HepG2 (cell line): ENCODE measurements at regions not wholly inside any gene's neighbourhood (a gene's known extent, or its start where the extent isn't known, plus 50 kb on each side); places are given as distances from the start of the nearest gene placed in this dataset.

Experiments used
- CTCF ChIP-seq: sonication (generic); formaldehyde crosslinking; IDR thresholded peaks from 2 replicates; pipeline ENCODE4 v1.5.0; 2020; ENCODE audit warnings: mild to moderate bottlenecking, missing genetic modification reagents, moderate library complexity
- MAFF ChIP-seq: IDR thresholded peaks from 2 replicates; pipeline ENCODE4 v1.6.1; 2011; ENCODE audit warnings: low read depth, low read length, improper control_type of control experiment
- MBD4 ChIP-seq: IDR thresholded peaks from 2 replicates; pipeline ENCODE4 v1.6.1; 2012; ENCODE audit warnings: low read length, inconsistent platforms, borderline replicate concordance
- MXI1 ChIP-seq: IDR thresholded peaks from 3 replicates; pipeline ENCODE4 v1.6.1; 2012; ENCODE audit warnings: low read depth, low read length, inconsistent platforms, borderline replicate concordance
- POLR2A ChIP-seq, 2 experiments: IDR thresholded peaks; 2 replicates each; pipeline ENCODE4 v1.6.1; 2011; ENCODE audit warnings: low read depth in 2 of 2, low read length in 2 of 2, mild to moderate bottlenecking in 1 of 2, moderate library complexity in 1 of 2; ENCODE audit not compliant: insufficient read depth in 1 of 2
- RELA ChIP-seq: sonication (generic); formaldehyde crosslinking; IDR thresholded peaks from 2 replicates; pipeline ENCODE4 v1.4.0; 2020; ENCODE audit warnings: missing genetic modification reagents
- SRSF1 ChIP-seq: fragments of 200-400 bp; formaldehyde crosslinking; optimal IDR thresholded peaks from 2 replicates; pipeline ENCODE3; 2017; ENCODE audit warnings: mild to moderate bottlenecking, low read depth, low read length, moderate library complexity
- TCF7L2 ChIP-seq: IDR thresholded peaks from 2 replicates; pipeline ENCODE4 v1.6.1; 2011; ENCODE audit warnings: mild to moderate bottlenecking, low read depth, low read length, moderate library complexity
- ZNF609 ChIP-seq: sonication (generic); formaldehyde crosslinking; IDR thresholded peaks from 2 replicates; pipeline ENCODE4 v1.4.0; 2020; ENCODE audit warnings: mild to moderate bottlenecking, missing genetic modification reagents, borderline replicate concordance
- ZSCAN29 ChIP-seq: sonication (generic); formaldehyde crosslinking; conservative IDR thresholded peaks from 2 replicates; pipeline ENCODE4 v1.4.0; 2020; ENCODE audit warnings: mild to moderate bottlenecking, missing genetic modification reagents

- TF ChIP-seq MAFF (no peak), SRSF1 (no peak), MBD4 (no peak), ZSCAN29 (no peak), MXI1 (no peak), TCF7L2 (no peak), ZNF609 (CRISPR knock-in tag) (no peak), RELA (CRISPR knock-in tag) (no peak), POLR2A (IDR thresholded peaks at IDR 0.05; ENCODE audit: insufficient read depth in 1 of 2, low read depth in 2 of 2, low read length in 2 of 2) (no peak), CTCF (CRISPR knock-in tag) (no peak)
Observed at GRCh38 chrX:51976503-51976902, 83.1 kb downstream of the MAGED1 start.
